SK-N-DZ (cell line): ENCODE measurements at regions not wholly inside any gene's neighbourhood (a gene's known extent, or its start where the extent isn't known, plus 50 kb on each side); places are given as distances from the start of the nearest gene placed in this dataset.

Source experiments
- DNase-seq: peaks from one replicate; pipeline ENCODE4 v3.0.0-alpha.2; 2015; ENCODE audit warnings: low spot score

DNA sequence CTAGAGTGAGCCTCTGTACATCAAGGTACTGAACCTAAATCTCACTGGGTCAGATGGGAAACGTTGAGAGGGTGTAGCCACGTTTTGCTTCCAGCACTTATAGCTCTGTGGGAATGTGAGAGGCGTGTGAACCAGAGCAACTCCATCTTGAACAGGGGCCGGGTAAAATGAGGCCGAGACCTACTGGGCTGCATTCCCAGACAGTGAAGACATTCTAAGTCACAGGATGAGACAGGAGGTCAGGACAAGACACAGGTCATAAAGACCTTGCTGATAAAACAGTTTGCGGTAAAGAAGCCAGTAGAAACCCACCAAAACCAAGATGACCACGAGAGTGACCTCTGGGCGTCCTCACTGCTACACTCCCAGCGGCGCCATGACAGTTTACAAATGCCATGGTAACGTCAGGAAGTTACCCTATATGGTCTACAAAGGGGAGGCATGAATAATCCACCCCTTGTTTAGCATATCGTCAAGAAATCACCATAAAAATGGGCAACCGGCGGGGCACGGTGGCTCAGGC is 63.4 kb upstream of the NCOR2 start:
- DNase-seq, result no peak

DNA sequence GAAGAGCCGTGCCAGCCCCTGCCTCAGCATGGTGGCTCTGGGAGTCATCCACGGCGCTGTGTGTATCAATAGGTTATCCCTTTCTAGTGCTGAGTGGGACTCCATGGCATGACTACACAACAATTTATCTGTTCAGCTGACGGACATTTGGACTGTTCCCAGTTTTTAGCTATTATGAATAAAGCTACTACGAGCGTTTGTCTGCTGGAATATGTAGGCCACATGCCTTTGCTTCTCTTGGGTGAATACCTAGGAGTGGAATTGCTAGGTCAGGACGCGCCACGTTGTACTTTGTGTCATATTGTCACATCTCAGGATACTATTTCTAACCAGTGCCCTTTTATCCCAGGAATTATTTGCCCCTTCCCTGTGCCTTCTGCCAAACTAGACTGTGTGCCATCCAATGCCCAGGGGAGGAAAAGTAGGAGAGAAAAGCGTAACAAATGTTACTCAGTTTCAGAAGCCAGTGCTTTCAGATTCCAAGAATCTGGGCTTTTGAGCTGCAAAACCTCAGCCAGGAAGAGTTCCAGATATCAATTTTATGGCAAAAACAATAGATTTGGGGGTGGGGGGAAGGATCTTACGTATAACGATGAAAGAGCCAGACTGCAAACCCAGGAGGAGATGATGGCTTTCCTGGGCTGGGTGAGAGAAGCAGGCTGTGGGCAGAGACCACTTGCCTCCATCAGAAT is 62.5 kb upstream of the NCOR2 start:
- DNase-seq, result no peak

DNA sequence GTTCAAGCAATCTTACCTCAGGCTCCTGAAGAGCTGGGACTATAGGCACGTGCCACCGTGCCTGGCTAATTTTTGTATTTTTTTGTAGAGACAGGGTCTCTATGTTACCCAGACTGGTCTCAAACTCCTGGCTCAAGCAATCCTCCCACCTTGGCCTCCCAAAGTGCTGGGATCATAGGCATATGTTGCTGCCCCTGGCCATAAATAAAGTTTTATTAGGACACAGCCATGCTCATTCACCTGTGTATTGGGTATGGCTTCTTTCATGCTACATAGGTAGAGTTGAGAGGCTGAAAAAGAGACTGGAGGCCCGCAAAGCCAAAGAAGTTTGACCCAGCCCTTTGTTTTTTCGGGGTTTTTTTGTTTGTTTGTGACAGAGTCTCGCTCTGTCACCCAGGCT is 61.7 kb upstream of the NCOR2 start:
- DNase-seq, result no peak

DNA sequence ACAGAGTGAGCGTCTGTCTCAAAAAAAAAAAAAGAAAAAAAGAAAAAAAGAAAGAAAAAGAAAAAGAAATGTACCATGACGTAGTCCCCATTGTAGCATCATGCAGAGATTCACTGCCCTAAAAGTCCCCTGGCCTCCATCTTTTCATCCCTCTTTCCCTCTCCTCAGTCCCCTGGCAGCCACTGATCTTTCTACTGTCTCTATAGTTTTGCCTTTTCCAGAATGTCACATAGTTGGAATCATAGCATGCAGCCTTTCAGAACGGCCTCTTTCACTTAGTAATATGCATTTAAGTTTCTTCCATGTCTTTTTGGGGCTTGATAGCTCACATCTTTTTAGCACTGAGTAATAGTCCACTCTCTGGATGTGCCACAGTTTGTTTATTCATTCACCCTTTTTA is 60.5 kb upstream of the NCOR2 start:
- DNase-seq, result no peak

DNA sequence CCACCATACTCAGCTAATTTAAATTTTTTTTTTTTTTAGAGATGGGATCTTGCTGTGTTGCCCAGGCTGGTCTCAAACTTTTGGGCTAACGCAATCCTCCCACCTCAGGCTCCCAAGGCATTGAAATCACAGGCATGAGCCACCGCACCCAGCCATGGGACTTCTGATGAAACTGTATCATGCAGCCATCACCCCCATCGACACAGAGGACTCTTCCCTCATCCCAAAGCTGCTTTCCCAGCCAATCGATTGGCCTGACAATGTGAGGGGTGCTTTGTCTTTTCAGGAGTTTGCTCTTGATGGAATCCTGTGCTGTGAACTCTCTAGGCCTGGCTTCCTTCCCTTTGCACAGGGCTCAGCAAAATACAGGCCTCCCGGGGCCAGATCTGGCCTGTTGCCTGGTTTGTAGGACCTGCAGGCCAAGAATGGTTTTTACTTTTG is 59.6 kb upstream of the NCOR2 start:
- no peak for DNase-seq

DNA sequence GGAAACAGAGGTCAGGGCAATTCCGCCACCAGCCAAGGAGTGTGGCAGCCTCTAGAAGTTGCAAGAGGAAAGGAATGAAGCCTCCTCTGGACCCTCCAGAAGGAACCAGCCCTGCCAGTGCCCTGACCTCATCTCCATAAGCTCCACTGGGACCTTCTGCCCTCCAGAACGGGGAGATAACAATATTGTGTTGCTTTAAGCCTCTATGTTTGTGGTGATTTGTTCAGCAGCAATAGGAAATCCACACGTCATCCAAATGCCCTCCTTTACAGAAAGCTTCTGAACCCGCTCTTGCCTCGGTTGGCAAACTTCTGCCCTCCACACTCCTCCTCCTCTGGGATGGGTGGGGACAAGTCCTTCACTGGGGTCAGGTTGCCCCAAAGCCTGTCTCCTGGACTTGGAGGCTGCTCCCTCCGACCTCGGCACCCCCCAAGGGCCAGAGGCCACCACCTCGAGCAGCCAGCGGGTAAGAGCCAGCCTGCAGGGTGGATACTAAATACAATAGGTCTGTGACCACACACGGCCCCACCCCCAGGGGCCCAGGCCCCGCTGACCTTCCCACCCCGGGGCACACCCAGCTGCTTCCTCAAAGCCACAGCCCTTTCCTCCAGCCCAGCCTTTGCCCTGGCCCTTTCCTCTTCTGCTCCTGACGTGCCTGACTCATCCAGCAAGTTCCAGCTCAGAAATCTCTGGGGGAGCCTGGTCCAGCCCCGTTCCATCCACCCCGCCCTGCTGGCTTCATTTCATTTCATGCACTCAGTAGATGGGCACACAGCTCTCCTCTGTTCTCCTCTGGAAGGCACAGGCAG is 58.7 kb upstream of the NCOR2 start:
- no peak for DNase-seq

DNA sequence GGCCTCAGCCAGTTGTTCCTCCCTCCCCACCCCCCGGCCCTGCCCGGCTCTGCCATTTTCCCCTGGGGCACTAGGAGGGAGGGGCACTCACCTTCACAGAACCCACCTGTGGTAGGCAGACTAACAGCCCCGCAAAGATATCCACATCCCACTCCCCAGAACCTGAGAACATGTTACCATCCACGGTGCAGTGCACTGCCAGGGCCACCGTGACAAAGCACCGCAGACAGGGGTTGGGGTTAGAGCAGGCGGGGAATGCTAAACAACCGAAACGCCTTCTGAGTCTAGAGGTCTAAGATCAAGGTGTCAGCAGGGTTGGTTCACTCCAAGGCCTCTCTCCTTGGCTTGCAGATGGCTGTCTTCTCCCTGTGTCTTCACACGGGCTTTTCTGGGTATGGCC is 57.4 kb upstream of the NCOR2 start:
- DNase-seq, result no peak

DNA sequence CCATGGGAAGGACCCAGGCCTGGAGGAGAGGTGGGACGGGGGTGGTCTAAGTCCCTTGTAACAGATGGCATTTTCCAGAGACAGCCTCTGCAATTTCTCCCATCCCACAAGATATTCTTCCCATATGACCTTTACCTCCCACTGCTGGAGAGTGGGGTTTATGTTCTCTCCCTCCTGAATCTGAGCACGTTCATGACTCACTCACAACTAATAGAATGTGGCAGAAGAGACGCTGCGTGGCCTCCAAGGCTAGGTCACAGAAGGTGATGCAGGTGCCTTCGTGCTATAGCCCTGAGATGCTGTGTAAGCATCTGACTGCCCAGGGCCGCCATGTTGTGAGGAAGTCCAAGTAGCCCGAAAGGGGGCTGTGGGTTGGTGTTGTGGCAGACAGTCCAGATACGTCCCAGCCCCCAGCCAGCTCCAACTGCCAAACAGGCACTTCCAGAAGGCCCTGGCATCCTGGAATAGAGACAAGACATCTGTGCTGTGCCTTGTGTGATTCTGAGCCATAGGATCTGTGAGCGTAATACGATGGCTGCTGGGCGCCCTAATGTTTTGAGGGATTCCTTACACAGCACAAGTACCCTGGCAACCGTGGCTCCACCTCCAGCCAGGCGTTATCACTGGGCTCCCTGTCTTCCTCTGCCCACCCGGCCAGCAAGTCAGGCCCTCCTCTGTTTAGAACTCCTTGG is 56.1 kb upstream of the NCOR2 start:
- no peak for DNase-seq

DNA sequence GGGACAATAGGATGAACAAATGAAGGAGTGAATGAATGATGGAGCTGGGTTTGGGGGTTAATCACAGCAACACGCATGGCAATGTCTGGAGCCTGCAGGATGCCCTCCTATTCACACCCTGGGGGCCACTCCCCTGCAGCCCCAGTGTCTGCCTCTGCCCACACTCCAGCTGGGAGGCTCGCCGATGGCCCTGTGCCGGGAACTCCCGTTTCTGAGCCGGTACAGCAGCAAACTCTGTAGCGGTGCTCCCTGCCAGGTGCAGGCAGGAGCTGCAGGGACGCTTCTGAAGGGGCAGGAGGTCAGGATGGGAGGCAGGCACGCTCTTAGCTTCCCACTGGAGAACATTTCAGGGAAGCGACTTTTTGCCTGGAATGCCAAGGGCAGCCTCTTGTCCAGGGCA is 55.4 kb upstream of the NCOR2 start:
- no peak for DNase-seq

DNA sequence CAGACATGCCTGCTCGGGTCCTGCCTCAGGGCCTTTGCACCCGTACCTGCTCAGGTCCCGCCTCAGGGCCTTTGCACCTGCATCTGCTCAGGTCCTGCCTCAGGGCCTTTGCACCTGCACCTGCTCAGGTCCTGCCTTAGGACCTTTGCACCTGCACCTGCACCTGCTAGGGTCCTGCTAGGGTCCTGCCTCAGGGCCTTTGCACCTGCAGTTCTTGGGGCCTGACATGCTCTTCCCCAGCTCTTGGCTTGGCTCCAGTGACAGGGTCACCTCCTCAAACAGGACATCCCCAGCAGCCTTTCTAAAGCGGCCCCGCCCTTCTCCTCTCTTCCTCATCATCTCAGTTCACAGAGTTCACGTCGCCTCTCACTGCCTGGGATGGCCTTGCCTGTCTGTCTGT is 54.9 kb upstream of the NCOR2 start:
- no peak for DNase-seq

DNA sequence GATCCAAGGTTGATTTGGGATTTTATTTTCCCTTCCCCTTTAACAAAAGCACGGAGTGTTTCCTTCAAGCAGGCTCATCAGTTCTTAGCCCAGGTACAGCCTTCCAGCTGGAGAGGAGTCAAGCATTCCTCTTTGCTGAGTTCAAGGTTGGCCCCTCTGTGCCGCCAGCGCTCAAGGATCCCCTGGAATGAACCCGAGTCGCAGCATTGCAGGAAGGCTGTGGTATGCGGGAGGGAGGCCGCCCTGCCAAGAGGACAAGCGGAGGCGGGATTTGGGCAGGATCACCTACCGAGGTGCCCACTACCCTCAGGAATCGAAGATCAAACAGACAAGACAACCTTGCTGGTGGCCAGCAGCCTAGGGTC is 53.9 kb upstream of the NCOR2 start:
- no peak for DNase-seq

DNA sequence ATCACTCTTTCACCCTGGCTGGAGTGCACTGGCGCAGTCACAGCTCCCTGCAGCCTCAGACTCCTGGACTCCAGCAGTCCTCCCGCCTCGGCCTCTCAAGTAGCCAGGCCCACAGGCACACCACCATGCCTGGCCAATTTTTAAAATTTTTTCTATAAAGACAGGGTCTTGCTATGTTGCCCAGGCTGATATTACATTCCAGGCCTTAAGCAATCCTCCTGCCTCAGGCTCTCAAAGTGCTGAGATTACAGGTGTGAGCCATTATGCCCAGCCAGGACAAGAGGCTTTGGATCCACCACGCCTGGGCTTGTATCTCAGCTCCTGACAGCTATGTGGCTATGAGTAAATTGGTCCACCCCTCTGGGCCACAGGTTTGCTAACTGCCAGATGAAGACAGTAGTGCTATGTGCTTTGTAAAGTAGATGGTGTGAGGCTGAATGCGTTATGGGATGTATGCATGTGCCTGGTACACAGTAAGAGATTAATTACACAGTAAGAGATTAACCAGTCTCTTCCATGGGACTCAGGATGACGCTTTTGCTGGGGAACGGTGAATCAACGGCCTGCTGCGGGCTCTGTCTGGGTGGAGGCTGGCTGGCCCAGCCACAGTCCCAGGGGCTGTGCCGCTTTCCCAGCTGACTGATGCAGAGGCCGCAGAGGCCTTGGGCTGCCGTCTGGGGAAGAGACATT is 53.3 kb upstream of the NCOR2 start:
- DNase-seq, result no peak

DNA sequence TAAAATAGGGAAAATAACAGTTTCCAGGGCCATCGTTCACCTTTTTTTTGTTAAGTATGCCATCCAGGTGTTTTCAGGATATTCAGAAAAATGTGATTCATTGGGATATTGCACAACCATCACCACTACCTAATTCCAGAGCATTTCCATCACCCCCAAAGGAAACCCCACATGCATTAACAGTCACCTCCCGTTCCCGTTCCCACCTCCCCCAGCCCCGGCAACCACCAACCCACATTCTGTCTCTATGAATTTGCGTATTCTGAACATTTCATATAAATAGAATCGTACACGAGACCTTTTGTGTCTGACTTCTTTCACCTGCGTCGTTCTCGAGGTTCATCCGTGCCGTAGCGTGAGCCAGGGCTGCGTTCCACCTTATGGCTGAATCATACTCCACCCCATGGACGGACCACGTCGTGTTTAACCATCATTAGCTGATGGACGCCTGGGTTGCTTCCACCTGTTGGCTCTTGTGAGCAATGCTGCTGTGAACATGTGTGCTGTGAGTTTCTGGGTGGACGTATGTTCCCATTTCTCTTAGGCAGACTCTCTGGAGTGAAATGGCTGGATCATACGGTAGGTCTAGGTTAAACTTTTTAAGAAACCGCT is 51.0 kb upstream of the NCOR2 start:
- DNase-seq, result no peak

DNA sequence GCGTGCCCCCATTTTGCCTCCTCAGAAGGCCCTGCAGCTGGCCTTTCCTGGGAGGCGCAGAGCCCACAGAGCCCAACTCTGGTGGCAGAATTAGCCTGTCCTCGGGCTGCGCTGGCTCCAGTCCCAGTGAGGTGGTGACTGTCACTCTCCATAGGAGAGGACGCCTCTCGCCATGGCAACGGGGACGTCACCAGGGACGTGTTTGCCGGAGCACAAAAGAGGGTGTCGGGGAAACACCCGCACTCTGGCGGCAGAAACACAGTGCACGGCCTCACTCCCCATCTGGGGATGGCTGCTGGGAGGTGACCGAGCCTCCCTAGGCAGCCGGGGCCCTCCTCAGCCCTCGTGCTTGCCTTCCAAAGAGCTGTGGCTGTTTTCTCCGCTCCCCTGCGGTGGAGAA is 50.2 kb upstream of the NCOR2 start:
- no peak for DNase-seq
